ENCODE measurements at regions not wholly inside any gene's neighbourhood (a gene's known extent, or its start where the extent isn't known, plus 50 kb on each side); places are given as distances from the start of the nearest gene placed in this dataset.

GRCh38 chr2:111632661-111633060 lies 251.3 kb downstream of the ANAPC1 start (continued):
- TF ChIP-seq MAX (IDR thresholded peaks at IDR 0.05) (no peak), TCF7L2 (IDR thresholded peaks at IDR 0.05; ENCODE audit: borderline replicate concordance, extremely low read depth, insufficient read depth, insufficient read length) (no peak), EGR1 (IDR thresholded peaks at IDR 0.05; ENCODE audit: low read depth) (no peak), CTCF (IDR thresholded peaks at IDR 0.05 in 2 of 3, conservative IDR thresholded peaks at IDR 0.05 in 1 of 3; ENCODE audit: borderline replicate concordance in 1 of 3, insufficient read depth in 1 of 3, low read depth in 2 of 3, low read length in 2 of 3) (no peak), EZH2 (IDR thresholded peaks at IDR 0.05) (no peak), FOSL1 (IDR thresholded peaks at IDR 0.05; ENCODE audit: low read depth) (no peak), CEBPB (IDR thresholded peaks at IDR 0.05; ENCODE audit: low read depth) (no peak), ZBTB33 (IDR thresholded peaks at IDR 0.05; ENCODE audit: extremely low read depth, insufficient replicate concordance, low read length) (no peak)

DNA sequence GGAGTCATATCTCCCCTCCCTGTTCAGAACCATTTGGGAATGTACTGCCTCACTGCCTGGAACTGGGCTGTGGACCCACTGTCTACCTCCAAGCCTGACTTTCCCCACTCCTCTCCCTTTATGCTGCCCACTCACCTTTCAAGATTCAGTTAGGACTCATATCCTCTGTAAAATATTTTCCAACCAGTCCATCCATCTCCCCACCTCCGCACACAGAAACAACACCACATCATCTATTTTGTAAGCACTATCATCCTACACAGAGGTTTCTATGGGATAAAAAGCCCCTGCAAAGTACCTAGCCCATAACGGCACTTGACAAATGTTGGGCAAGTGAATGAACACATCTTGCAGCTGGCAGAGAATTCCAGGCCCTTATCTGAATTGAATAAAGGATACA lies 250.8 kb downstream of the ANAPC1 start:
- no peaks in the 10 kb centered on the region for H4K20me1 ChIP-seq (ENCODE audit: insufficient read depth)
- no peak overlapping the region for H3K9ac ChIP-seq (ENCODE audit: low read length)
- no peak overlapping the region for H3K4me2 ChIP-seq (ENCODE audit: low read length)
- DNase-seq (ENCODE audit: low read depth, low spot score), result no peak
- no peak for ATAC-seq
- peaks cover 1 to 12% of the 10 kb centered on the region in 2 experiments; a peak in 1 of 4 replicates for H3K9me3 ChIP-seq (ENCODE audit: control insufficient read depth in 1 of 2, insufficient read depth in 1 of 2, low read depth in 1 of 2, low read length in 2 of 2)
- no peak overlapping the region for H2AFZ ChIP-seq (ENCODE audit: low read depth, low read length, poor library complexity, severe bottlenecking)
- ChIA-PET CTCF (no interaction called here), POLR2A (no interaction called here), RAD21 (ENCODE audit: low non-redundant PET in 1 of 2, low total read pairs in 2 of 2, uncharacterized antibody in 2 of 2, unreplicated experiment in 2 of 2) (no interaction called here)
- intact Hi-C loops (cut with micrococcal nuclease), result no loop called here
- no peak overlapping the region for H3K27ac ChIP-seq (ENCODE audit: low read depth, low read length)
- no peaks in the 10 kb centered on the region for H3K4me1 ChIP-seq (ENCODE audit: control insufficient read depth in 1 of 2, insufficient read depth in 2 of 2, low read length in 2 of 2)
- H3K27me3 ChIP-seq (ENCODE audit: insufficient read depth, low read length), result no peaks in the 10 kb centered on the region
- H3K4me3 ChIP-seq (replicated peaks in 1 of 2; ENCODE audit: low read depth in 1 of 2, low read length in 2 of 2), result no peak overlapping the region
- no peaks in the 10 kb centered on the region for H3K9me2 ChIP-seq (ENCODE audit: insufficient read depth)
- no peaks in the 10 kb centered on the region for H3K36me3 ChIP-seq (ENCODE audit: control insufficient read depth in 1 of 2, insufficient read depth in 2 of 2, low read length in 2 of 2)
- no TSS peak for BruUV-seq (replicated peaks)
- no peaks in the 10 kb centered on the region for H3K79me2 ChIP-seq (ENCODE audit: insufficient read depth, low read length)
- TF ChIP-seq ELF1 (IDR thresholded peaks at IDR 0.05; ENCODE audit: borderline replicate concordance, low read depth) (no peak), MAX (IDR thresholded peaks at IDR 0.05) (no peak), TCF7L2 (IDR thresholded peaks at IDR 0.05; ENCODE audit: borderline replicate concordance, extremely low read depth, insufficient read depth, insufficient read length) (no peak), EGR1 (IDR thresholded peaks at IDR 0.05; ENCODE audit: low read depth) (no peak), JUND (IDR thresholded peaks at IDR 0.05) (no peak), CTCF (IDR thresholded peaks at IDR 0.05 in 2 of 3, conservative IDR thresholded peaks at IDR 0.05 in 1 of 3; ENCODE audit: borderline replicate concordance in 1 of 3, insufficient read depth in 1 of 3, low read depth in 2 of 3, low read length in 2 of 3) (no peak), ATF3 (IDR thresholded peaks at IDR 0.05) (no peak), SIN3A (IDR thresholded peaks at IDR 0.05; ENCODE audit: low read depth) (no peak), ZFX (IDR thresholded peaks at IDR 0.05) (no peak), REST (IDR thresholded peaks at IDR 0.05; ENCODE audit: low read depth) (no peak)

All from HCT116 (cell line).